Gastroesophageal sphincter (tissue), 3 donors: ENCODE measurements at regions not wholly inside any gene's neighbourhood (a gene's known extent, or its start where the extent isn't known, plus 50 kb on each side); places are given as distances from the start of the nearest gene placed in this dataset.

Source experiments
- CTCF ChIP-seq, 4 experiments: fragments of 200-600 bp in 2 of 4; fragments of 450-650 bp in 2 of 4; sonication (generic) in 1 of 4; IDR thresholded peaks; one replicate each; pipeline ENCODE4 v1.5.1; 2017 to 2019; ENCODE audit warnings: antibody characterized with exemption in 4 of 4, mild to moderate bottlenecking in 2 of 4, moderate library complexity in 2 of 4
- POLR2A ChIP-seq, 2 donors: fragments of 450-650 bp; IDR thresholded peaks; one replicate each; pipeline ENCODE4 v1.6.1; 2017; ENCODE audit warnings: antibody characterized with exemption in 2 of 2, mild to moderate bottlenecking in 2 of 2, moderate library complexity in 1 of 2
- POLR2AphosphoS5 ChIP-seq: sonication (generic); formaldehyde crosslinking; IDR thresholded peaks from one replicate; pipeline ENCODE4 v1.6.1; 2017; ENCODE audit warnings: antibody characterized with exemption

GRCh38 chr11:106369224-106369623, 291.8 kb downstream of the AASDHPPT start:
- TF ChIP-seq POLR2A (IDR thresholded peaks at IDR 0.05) (no peak), CTCF (IDR thresholded peaks at IDR 0.05) (no peak), POLR2AphosphoS5 (no peak)
